HUES6 (cell line): ENCODE measurements at regions not wholly inside any gene's neighbourhood (a gene's known extent, or its start where the extent isn't known, plus 50 kb on each side); places are given as distances from the start of the nearest gene placed in this dataset.

Source experiments
- H3K27ac ChIP-seq: 2 replicates; pipeline ENCODE4 v1.7.0; 2013; ENCODE audit warnings: low read depth, mild to moderate bottlenecking, low read length, inconsistent platforms
- H3K27me3 ChIP-seq: 2 replicates; pipeline ENCODE4 v1.6.1; 2013; ENCODE audit warnings: low read length; ENCODE audit not compliant: control insufficient read depth, insufficient read depth
- H3K36me3 ChIP-seq: 2 replicates; pipeline ENCODE4 v1.6.1; 2013; ENCODE audit warnings: low read length; ENCODE audit not compliant: control insufficient read depth, insufficient read depth
- H3K4me1 ChIP-seq: 2 replicates; pipeline ENCODE4 v1.6.1; 2013; ENCODE audit warnings: low read length; ENCODE audit not compliant: control insufficient read depth, insufficient read depth
- H3K4me3 ChIP-seq: 2 replicates; pipeline ENCODE4 v1.5.1; 2013; ENCODE audit warnings: low read depth, low read length
- H3K9ac ChIP-seq: one replicate; pipeline ENCODE4 v1.6.1; 2013; ENCODE audit warnings: mild to moderate bottlenecking, low read length
- H3K9me3 ChIP-seq: 2 replicates; pipeline ENCODE4 v1.6.1; 2013; ENCODE audit warnings: low read depth, low read length; ENCODE audit not compliant: control insufficient read depth, insufficient read depth

- H3K27me3 ChIP-seq: no peaks in the 10 kb centered on the region
- no peaks in the 10 kb centered on the region for H3K36me3 ChIP-seq
- H3K4me1 ChIP-seq: no peaks in the 10 kb centered on the region
- H3K27ac ChIP-seq: no peak overlapping the region
- no peak overlapping the region for H3K4me3 ChIP-seq
- H3K9ac ChIP-seq: no peak overlapping the region
- H3K9me3 ChIP-seq: peaks cover 18% of the 10 kb centered on the region
These were observed 391.6 kb downstream of the BRD1 start for GRCh38 chr22:49436056-49436455.

DNA sequence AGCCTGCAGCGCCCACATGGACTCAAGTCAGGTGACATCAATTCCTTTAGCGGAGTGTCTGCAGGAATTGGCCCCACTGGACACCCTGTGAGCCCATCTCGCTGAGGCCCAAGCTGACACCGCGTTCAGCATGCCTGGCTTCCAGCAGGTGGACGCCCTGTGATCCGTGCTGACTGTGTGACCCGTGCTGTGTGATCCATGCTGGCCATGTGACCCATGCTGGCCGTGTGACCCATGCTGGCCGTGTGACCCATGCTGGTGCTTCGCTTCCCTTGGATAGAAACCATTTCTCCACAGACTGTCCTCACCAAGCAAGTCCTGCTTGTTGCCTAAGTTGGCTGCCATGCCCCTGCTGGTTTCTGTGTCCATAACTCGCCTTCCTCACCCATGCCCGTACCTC lies 392.1 kb downstream of the BRD1 start:
- H3K27ac ChIP-seq: no peak overlapping the region
- no peaks in the 10 kb centered on the region for H3K36me3 ChIP-seq
- peaks cover 18% of the 10 kb centered on the region for H3K9me3 ChIP-seq
- H3K4me1 ChIP-seq: no peaks in the 10 kb centered on the region
- H3K4me3 ChIP-seq: no peak overlapping the region
- no peaks in the 10 kb centered on the region for H3K27me3 ChIP-seq
- no peak overlapping the region for H3K9ac ChIP-seq

DNA sequence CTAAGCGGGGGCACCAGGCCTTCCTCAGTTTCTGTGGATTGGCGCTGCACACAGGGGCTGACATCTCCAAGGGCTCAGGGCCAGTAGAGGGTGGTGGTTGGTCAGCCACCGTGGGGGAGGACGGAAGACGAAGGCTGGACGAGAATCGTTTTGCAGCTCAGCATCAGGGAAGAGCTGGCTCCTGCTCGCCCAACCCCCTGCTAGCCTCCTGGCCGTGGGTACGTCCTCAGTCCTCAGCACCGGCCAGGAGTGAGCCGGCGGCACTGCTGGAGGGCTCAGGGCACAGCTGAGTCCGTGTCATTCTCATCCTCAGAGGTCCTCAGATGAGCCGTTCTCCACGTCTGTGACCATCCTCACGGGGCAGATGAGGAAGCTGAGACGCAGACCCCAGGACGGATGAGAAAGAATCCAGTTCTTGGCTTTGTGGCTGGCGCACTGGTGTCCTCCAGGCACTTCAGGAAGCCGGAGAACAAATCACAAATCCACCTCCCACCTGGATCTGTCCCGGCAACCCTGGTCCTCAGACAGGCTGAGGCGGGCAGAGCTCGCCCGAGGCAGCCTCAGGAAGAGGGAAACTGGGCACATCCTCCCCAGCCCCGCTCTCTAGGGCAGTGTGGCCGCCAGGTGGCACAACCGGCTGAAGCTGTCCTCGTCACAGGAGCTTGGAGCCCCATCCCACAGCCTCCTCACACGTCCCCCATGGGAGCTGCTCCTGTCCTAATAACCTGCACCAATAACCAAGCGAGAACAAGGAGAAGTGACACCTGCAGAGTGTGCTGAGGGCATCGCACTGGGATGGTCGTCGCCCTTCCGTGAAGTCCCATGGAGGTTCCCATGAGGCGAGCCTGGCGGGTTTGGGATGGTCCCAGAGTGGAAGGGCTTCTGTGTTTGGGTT lies 393.7 kb downstream of the BRD1 start:
- Histone ChIP-seq H3K9ac (no peak overlapping the region), H3K27me3 (no peaks in the 10 kb centered on the region), H3K4me1 (no peaks in the 10 kb centered on the region; the same call in 1 of the 2 replicates), H3K4me3 (no peak overlapping the region), H3K36me3 (no peaks in the 10 kb centered on the region), H3K9me3 (peaks cover 18% of the 10 kb centered on the region), H3K27ac (no peak overlapping the region)

DNA sequence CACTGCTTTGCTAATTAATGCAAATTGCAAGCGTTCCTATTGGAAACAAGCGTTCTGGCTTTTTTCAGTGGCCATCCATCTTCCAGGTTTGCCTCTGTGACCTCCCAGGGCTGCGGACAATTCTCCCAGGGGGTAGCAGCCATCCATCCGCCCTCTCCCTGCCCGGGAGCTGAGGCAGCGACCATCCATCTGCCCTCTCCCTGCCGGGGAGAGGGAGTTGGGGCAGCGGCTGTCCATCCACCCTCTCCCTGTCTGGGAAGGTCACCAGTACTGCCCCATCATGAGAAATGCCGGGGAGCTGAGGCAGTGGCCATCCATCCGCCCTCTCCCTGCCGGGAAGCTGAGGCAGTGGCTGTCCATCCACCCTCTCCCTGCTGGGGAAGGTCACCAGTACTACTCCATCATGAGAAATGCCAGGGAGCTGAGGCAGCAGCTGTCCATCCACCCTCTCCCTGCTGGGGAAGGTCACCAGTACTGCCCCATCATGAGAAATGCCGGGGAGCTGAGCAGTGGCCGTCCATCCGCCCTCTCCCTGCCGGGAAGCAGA lies 394.7 kb downstream of the BRD1 start:
- no peak overlapping the region for H3K4me3 ChIP-seq
- no peak overlapping the region for H3K9ac ChIP-seq
- no peak overlapping the region for H3K27ac ChIP-seq
- H3K36me3 ChIP-seq: no peaks in the 10 kb centered on the region
- no peaks in the 10 kb centered on the region for H3K27me3 ChIP-seq
- no peaks in the 10 kb centered on the region; the same call in 1 of the 2 replicates for H3K4me1 ChIP-seq
- peaks cover 18% of the 10 kb centered on the region for H3K9me3 ChIP-seq

DNA sequence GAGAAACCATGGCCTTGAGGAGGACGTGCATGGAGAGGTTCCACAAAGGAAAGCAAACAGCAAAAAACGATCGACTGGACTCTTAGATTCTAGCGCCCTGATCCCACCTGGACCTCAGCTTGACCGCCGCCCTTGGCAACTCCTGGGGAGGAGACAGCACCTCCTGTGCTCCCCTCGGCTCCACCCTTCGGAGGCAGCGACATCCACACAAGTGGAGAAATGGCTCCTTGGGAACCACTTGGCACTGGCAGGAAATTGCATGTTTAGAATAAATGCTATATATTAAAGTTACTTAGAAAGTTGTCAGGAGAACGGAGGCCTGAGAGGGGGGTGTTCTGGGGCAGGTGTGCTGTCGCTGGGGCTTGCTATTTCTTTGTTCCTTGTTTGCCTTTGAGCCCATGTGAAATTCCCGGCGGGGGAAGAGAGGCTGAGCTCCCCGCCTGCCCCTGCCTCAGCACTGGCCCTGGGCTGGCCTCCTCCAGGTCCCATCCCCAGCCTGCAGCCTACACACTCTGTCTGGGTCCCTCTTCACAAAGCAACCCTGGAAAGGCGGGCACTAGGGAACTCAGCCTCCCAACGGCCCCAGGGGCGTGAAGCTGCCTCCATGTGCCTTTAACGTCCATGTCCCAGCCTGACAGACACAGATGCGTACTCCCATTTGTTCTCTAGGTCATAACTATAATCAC lies 395.3 kb downstream of the BRD1 start:
- H3K4me1 ChIP-seq: no peaks in the 10 kb centered on the region; the same call in 1 of the 2 replicates
- no peak overlapping the region for H3K27ac ChIP-seq
- no peak overlapping the region for H3K9ac ChIP-seq
- H3K36me3 ChIP-seq: no peaks in the 10 kb centered on the region
- H3K9me3 ChIP-seq: peaks cover 18% of the 10 kb centered on the region
- no peaks in the 10 kb centered on the region for H3K27me3 ChIP-seq
- H3K4me3 ChIP-seq: no peak overlapping the region

GRCh38 chr22:49431551-49431950 lies 396.1 kb downstream of the BRD1 start:
- Histone ChIP-seq H3K36me3 (no peaks in the 10 kb centered on the region), H3K27me3 (no peaks in the 10 kb centered on the region), H3K9me3 (peaks cover 18% of the 10 kb centered on the region), H3K4me1 (no peaks in the 10 kb centered on the region; the same call in 1 of the 2 replicates), H3K27ac (no peak overlapping the region), H3K4me3 (no peak overlapping the region), H3K9ac (no peak overlapping the region)

DNA sequence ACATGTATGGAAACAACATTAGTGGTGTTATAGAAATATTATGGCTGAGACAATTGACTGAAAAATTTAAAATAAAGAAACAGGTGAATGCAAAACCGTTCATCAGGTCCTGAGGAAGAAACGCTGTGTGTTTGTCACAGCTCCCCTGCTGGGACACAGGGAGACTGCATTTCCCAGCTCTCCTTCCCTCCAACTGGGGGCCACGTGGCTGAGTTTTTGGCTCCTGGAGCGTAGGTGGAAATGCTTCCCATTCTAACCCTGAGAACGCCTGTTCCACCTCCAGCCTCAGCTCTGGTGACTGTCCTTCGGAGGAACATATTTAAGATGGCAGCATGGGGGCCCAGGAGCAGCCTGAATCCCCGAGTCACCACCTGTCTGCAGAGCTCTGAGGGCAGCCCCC lies 398.6 kb downstream of the BRD1 start:
- Histone ChIP-seq H3K9me3 (peaks cover 6% of the 10 kb centered on the region; the same call in 1 of the 2 replicates), H3K27ac (no peak overlapping the region), H3K4me3 (no peak overlapping the region), H3K36me3 (no peaks in the 10 kb centered on the region), H3K27me3 (no peaks in the 10 kb centered on the region), H3K9ac (no peak overlapping the region), H3K4me1 (no peaks in the 10 kb centered on the region; the same call in 1 of the 2 replicates)

- no peak overlapping the region for H3K27ac ChIP-seq
- H3K4me3 ChIP-seq: no peak overlapping the region
- no peaks in the 10 kb centered on the region for H3K36me3 ChIP-seq
- H3K9me3 ChIP-seq: no peaks in the 10 kb centered on the region
- no peaks in the 10 kb centered on the region; the same call in 1 of the 2 replicates for H3K4me1 ChIP-seq
- no peaks in the 10 kb centered on the region for H3K27me3 ChIP-seq
- no peak overlapping the region for H3K9ac ChIP-seq
These were observed 399.7 kb downstream of the BRD1 start for GRCh38 chr22:49427941-49428340.

DNA sequence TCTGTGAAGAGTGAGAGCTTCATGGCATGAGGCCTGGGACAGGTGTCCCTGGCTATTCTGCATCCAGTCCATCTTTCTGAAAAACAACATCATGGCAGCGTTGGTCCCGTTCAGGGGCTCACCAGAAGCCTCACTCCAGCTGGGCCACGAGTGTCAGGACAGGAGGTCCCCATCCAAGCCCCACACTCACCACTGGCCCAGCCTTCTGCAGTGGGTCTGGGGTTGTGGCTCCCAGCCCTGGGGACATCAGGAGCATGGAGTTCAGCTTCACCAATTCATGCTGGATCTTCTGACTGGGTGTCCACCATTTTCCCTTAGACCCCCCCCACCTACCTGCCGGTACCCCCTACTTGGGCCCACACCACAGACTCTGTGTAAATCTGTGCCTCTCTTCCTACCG lies 400.3 kb downstream of the BRD1 start:
- H3K27me3 ChIP-seq: no peaks in the 10 kb centered on the region
- no peak overlapping the region for H3K27ac ChIP-seq
- no peaks in the 10 kb centered on the region for H3K9me3 ChIP-seq
- H3K9ac ChIP-seq: no peak overlapping the region
- H3K4me3 ChIP-seq: no peak overlapping the region
- H3K4me1 ChIP-seq: no peaks in the 10 kb centered on the region; the same call in 1 of the 2 replicates
- no peaks in the 10 kb centered on the region for H3K36me3 ChIP-seq

DNA sequence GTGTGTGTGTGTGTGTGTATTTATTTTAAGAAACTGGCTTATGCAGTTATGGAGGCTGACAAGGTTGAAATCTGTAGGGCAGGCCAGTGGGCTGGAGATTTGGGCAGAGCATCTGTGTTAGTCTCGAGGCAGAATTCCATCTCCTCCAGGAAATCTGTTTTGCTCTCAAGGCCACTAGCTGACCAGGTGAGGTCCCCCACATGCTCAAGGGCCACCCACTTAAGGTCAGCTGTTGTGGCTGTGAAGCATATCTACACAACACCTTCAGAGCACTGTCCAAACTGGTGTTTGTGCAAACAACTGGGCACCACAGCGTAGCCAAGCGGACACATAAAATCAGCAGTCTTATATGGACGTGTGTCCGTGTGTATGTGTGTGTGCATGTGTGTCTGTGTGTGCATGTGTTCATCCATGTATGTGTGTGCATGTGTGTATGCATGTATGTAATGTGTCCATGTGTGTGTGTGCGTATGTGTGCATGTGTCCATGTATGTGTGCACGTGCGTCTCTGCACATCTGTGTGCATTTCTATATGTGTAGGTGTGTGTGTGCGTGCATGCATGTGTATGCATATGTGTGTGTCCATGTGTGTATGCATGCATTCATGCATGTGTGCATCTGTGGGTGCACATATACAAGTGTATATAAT lies 400.9 kb downstream of the BRD1 start:
- no peak overlapping the region for H3K27ac ChIP-seq
- no peaks in the 10 kb centered on the region; the same call in 1 of the 2 replicates for H3K4me1 ChIP-seq
- no peaks in the 10 kb centered on the region for H3K36me3 ChIP-seq
- no peaks in the 10 kb centered on the region for H3K9me3 ChIP-seq
- H3K9ac ChIP-seq: no peak overlapping the region
- no peak overlapping the region for H3K4me3 ChIP-seq
- H3K27me3 ChIP-seq: no peaks in the 10 kb centered on the region
